ENCODE measurements at regions not wholly inside any gene's neighbourhood (a gene's known extent, or its start where the extent isn't known, plus 50 kb on each side); places are given as distances from the start of the nearest gene placed in this dataset.

- H3K4me3 ChIP-seq (replicated peaks; ENCODE audit: low read depth, low read length), result no peak overlapping the region
- no peak for TF ChIP-seq CTCF (IDR thresholded peaks at IDR 0.05; ENCODE audit: low read length, missing control alignments)
- DNase-seq (ENCODE audit: low read depth), result peak; percentile 11
Observed at GRCh38 chr1:195754874-195755273, 853.4 kb downstream of the KCNT2 start.

- H3K4me3 ChIP-seq (replicated peaks; ENCODE audit: low read depth, low read length), result no peak overlapping the region
- TF ChIP-seq CTCF (IDR thresholded peaks at IDR 0.05; ENCODE audit: low read length, missing control alignments), result no peak
- no peak for DNase-seq (ENCODE audit: low read depth)
Observed at GRCh38 chr1:195754303-195754702, 853.9 kb downstream of the KCNT2 start.

GRCh38 chr1:195748969-195749368 is 859.3 kb downstream of the KCNT2 start:
- no peak overlapping the region for H3K4me3 ChIP-seq (replicated peaks; ENCODE audit: low read depth, low read length)
- TF ChIP-seq CTCF (IDR thresholded peaks at IDR 0.05; ENCODE audit: low read length, missing control alignments), result no peak
- DNase-seq (ENCODE audit: low read depth), result no peak

- DNase-seq (ENCODE audit: low read depth), result no peak
- TF ChIP-seq CTCF (IDR thresholded peaks at IDR 0.05; ENCODE audit: low read length, missing control alignments), result no peak
- no peak overlapping the region for H3K4me3 ChIP-seq (replicated peaks; ENCODE audit: low read depth, low read length)
Observed at GRCh38 chr1:195745189-195746010, 862.8 kb downstream of the KCNT2 start.

- no peak for TF ChIP-seq CTCF (IDR thresholded peaks at IDR 0.05; ENCODE audit: low read length, missing control alignments)
Observed at GRCh38 chr1:195744256-195744655, 864.0 kb downstream of the KCNT2 start.

GRCh38 chr1:195740862-195741261 is 867.4 kb downstream of the KCNT2 start:
- no peak for TF ChIP-seq CTCF (IDR thresholded peaks at IDR 0.05; ENCODE audit: low read length, missing control alignments)
- H3K4me3 ChIP-seq (replicated peaks; ENCODE audit: low read depth, low read length), result no peak overlapping the region
- DNase-seq (ENCODE audit: low read depth), result no peak

More at GRCh38 chr1:195744256-195744655, 864.0 kb downstream of the KCNT2 start:
- no peak overlapping the region for H3K4me3 ChIP-seq (replicated peaks; ENCODE audit: low read depth, low read length)
- no peak for DNase-seq (ENCODE audit: low read depth)
